Loucy (cell line): ENCODE measurements at regions not wholly inside any gene's neighbourhood (a gene's known extent, or its start where the extent isn't known, plus 50 kb on each side); places are given as distances from the start of the nearest gene placed in this dataset.

Experiments used
- H2AFZ ChIP-seq: fragments of 200-600 bp; sonication (generic); 2 replicates; pipeline ENCODE4 v1.6.0; 2016; ENCODE audit warnings: antibody characterized with exemption, mild to moderate bottlenecking, low read length, moderate library complexity
- H3F3A ChIP-seq: fragments of 200-600 bp; 2 replicates; pipeline ENCODE4 v1.6.0; 2016; ENCODE audit warnings: antibody characterized with exemption, low read depth, mild to moderate bottlenecking
- H3K27me3 ChIP-seq: fragments of 200-600 bp; sonication (generic); 2 replicates; pipeline ENCODE4 v1.6.1; 2014; ENCODE audit warnings: low read length, mild to moderate bottlenecking; ENCODE audit not compliant: insufficient read depth, poor library complexity, severe bottlenecking
- H3K36me3 ChIP-seq: fragments of 200-600 bp; sonication (generic); 2 replicates; pipeline ENCODE4 v1.6.1; 2016; ENCODE audit warnings: low read length; ENCODE audit not compliant: insufficient read depth
- H3K4me1 ChIP-seq: fragments of 200-600 bp; sonication (generic); 2 replicates; pipeline ENCODE4 v1.5.1; 2014; ENCODE audit warnings: low read length, mild to moderate bottlenecking; ENCODE audit not compliant: insufficient read depth, poor library complexity, severe bottlenecking
- H3K4me2 ChIP-seq: fragments of 200-600 bp; sonication (generic); 2 replicates; pipeline ENCODE4 v1.6.0; 2014; ENCODE audit warnings: antibody characterized with exemption, low read length, low read depth, mild to moderate bottlenecking; ENCODE audit not compliant: poor library complexity, severe bottlenecking
- H3K4me3 ChIP-seq: fragments of 200-600 bp; sonication (generic); 2 replicates; pipeline ENCODE4 v1.5.1; 2014; ENCODE audit warnings: low read length, mild to moderate bottlenecking, mixed read lengths; ENCODE audit not compliant: poor library complexity, severe bottlenecking
- H3K79me2 ChIP-seq: fragments of 200-600 bp; sonication (generic); 2 replicates; pipeline ENCODE4 v1.6.1; 2014; ENCODE audit warnings: low read length; ENCODE audit not compliant: insufficient read depth
- H3K9ac ChIP-seq: fragments of 200-600 bp; sonication (generic); 2 replicates; pipeline ENCODE4 v1.6.0; 2014; ENCODE audit warnings: mild to moderate bottlenecking, low read depth, low read length, moderate library complexity; ENCODE audit not compliant: poor library complexity, severe bottlenecking
- H3K9me2 ChIP-seq: fragments of 200-600 bp; sonication (generic); replicated peaks from 2 replicates; pipeline ENCODE4 v1.6.1; 2016; ENCODE audit warnings: low read depth, low read length, mixed read lengths
- H3K9me3 ChIP-seq: fragments of 200-600 bp; sonication (generic); 2 replicates; pipeline ENCODE4 v1.6.1; 2014; ENCODE audit warnings: mild to moderate bottlenecking, antibody characterized with exemption, low read length, low read depth; ENCODE audit not compliant: insufficient read depth
- H4K20me1 ChIP-seq: fragments of 200-600 bp; sonication (generic); 2 replicates; pipeline ENCODE4 v1.6.0; 2014; ENCODE audit warnings: antibody characterized with exemption, low read length, mild to moderate bottlenecking; ENCODE audit not compliant: insufficient read depth, poor library complexity, severe bottlenecking
- CTCF ChIP-seq: fragments of 200-600 bp; sonication (generic); conservative IDR thresholded peaks from 2 replicates; pipeline ENCODE4 v1.5.1; 2014; ENCODE audit warnings: mild to moderate bottlenecking, antibody characterized with exemption, low read length
- EZH2phosphoT487 ChIP-seq: fragments of 200-600 bp; IDR thresholded peaks from 2 replicates; pipeline ENCODE4 v1.6.1; 2018; ENCODE audit warnings: antibody characterized with exemption, mild to moderate bottlenecking, moderate library complexity, borderline replicate concordance

DNA sequence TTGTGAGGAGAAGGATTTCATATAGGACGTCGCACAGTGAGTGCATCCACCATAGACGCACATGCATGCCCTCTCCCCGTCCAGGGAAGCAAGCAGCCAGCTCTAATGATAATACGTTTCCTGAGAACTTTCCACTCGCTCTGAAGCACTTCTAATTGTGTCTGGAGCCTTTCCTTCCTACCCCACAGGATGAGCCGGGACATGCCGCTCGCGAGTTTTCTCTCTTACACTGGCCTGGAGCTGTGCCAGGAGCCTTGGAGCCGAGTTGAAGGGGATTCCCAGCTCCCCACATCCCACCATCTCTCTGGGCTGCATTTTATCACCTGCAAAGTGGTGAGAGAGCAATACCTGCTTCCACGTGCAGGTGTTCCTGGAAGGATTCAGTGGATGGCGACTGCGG, 368.1 kb downstream of the C16orf95 start:
- no peak for TF ChIP-seq EZH2phosphoT487
- TF ChIP-seq CTCF: no peak
- H3K9me2 ChIP-seq: no peaks in the 10 kb centered on the region
- H3F3A ChIP-seq: no peaks in the 10 kb centered on the region
- no peaks in the 10 kb centered on the region for H3K27me3 ChIP-seq
- no peak overlapping the region for H3K4me2 ChIP-seq
- no peaks in the 10 kb centered on the region for H3K4me1 ChIP-seq
- no peak overlapping the region for H3K4me3 ChIP-seq
- no peaks in the 10 kb centered on the region for H3K36me3 ChIP-seq
- no peaks in the 10 kb centered on the region for H4K20me1 ChIP-seq
- H3K9ac ChIP-seq: no peak overlapping the region
- no peaks in the 10 kb centered on the region for H3K9me3 ChIP-seq
- no peak overlapping the region for H2AFZ ChIP-seq
- no peaks in the 10 kb centered on the region for H3K79me2 ChIP-seq

- H3K9me2 ChIP-seq: no peaks in the 10 kb centered on the region
Measured at GRCh38 chr16:86949630-86950029, 367.6 kb downstream of the C16orf95 start.

DNA sequence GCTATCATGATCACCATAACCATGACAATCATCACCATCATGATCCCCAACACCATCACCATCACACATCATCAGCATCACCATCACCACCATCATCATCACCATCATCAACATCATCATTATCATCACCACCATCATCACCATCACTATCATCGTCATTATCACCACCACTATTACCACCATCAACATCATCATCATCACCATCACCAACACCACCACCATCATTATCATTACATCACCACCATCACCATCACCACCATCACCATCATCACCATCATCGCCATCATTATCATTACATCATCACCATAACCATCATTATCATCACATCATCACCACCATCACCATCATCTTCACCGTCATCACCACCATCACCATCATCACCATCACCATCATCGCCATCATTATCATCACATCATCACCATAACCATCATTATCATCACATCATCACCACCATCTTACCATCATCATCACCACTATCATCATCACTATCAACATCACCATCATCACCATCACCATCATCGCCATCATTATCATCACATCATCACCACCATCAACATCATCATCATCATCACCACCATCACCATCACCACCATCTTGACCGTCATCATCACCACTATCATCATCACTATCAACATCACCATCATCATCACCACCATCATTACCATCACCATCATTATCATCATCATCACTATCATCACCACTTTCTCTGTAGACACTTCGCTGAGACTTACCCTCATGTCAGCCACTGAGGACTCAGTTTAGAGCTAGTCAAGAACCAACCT, 366.0 kb downstream of the C16orf95 start:
- Histone ChIP-seq H3K9me2 (no peaks in the 10 kb centered on the region), H3K4me3 (no peak overlapping the region), H4K20me1 (no peaks in the 10 kb centered on the region), H3F3A (no peaks in the 10 kb centered on the region), H3K4me1 (no peaks in the 10 kb centered on the region), H3K9me3 (no peaks in the 10 kb centered on the region), H3K4me2 (no peak overlapping the region), H3K36me3 (no peaks in the 10 kb centered on the region), H3K9ac (no peak overlapping the region), H2AFZ (no peak overlapping the region), H3K27me3 (no peaks in the 10 kb centered on the region), H3K79me2 (no peaks in the 10 kb centered on the region)
- TF ChIP-seq EZH2phosphoT487: no peak
- TF ChIP-seq CTCF: no peak

More at GRCh38 chr16:86949630-86950029, 367.6 kb downstream of the C16orf95 start:
- no peak for TF ChIP-seq EZH2phosphoT487
- no peak for TF ChIP-seq CTCF
- Histone ChIP-seq H3K4me1 (no peaks in the 10 kb centered on the region), H3K4me2 (no peak overlapping the region), H3F3A (no peaks in the 10 kb centered on the region), H3K36me3 (no peaks in the 10 kb centered on the region), H3K9ac (no peak overlapping the region), H3K9me3 (no peaks in the 10 kb centered on the region), H2AFZ (no peak overlapping the region), H4K20me1 (no peaks in the 10 kb centered on the region), H3K79me2 (no peaks in the 10 kb centered on the region), H3K4me3 (no peak overlapping the region), H3K27me3 (no peaks in the 10 kb centered on the region)
